ENCODE measurements at regions not wholly inside any gene's neighbourhood (a gene's known extent, or its start where the extent isn't known, plus 50 kb on each side); places are given as distances from the start of the nearest gene placed in this dataset.
"Not testable (repeated sequence)": the region's sequence is repeated elsewhere in the genome, so short reads cannot be mapped to it uniquely, and the experiment has no call there.

DNA sequence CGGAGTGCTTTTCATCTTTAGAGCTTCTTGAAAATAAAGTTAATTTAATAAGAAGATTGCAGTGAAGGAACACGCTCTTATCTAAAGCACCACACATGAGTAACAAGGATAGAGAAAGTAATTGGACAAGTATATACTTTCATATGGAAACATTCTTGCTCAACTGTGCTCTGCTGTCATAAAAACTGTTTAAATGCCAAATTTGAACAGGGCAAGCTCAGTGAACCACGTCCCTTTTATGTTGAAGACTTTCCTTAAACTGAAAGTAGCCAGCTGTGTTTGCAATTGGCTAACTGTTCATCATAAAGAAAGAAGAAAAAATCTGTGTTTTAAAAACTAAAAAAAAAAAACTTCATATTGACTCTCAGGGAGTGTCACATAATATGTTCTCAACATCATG lies 1610.7 kb upstream of the C9orf72 start:
- Histone ChIP-seq H3K36me3 (ENCODE audit: control insufficient read depth, low read length) (no peaks in the 10 kb centered on the region), H3K9me2 (replicated peaks; ENCODE audit: control insufficient read depth, low read length) (no peaks in the 10 kb centered on the region), H3K4me3 (ENCODE audit: low read length) (no peak overlapping the region), H3K9me3 (ENCODE audit: control insufficient read depth, insufficient read depth, low read length) (no peaks in the 10 kb centered on the region), H3K27me3 (ENCODE audit: control insufficient read depth, low read length) (no peaks in the 10 kb centered on the region), H3K79me2 (ENCODE audit: control insufficient read depth, low read length) (no peaks in the 10 kb centered on the region), H3F3A (ENCODE audit: control insufficient read depth, insufficient read depth) (no peaks in the 10 kb centered on the region), H4K20me1 (ENCODE audit: control insufficient read depth, insufficient read depth, low read depth, low read length) (no peaks in the 10 kb centered on the region), H3K27ac (ENCODE audit: low read depth, low read length) (no peak overlapping the region), H3K4me2 (ENCODE audit: low read length) (no peak overlapping the region), H3K4me1 (ENCODE audit: control insufficient read depth, low read length) (no peaks in the 10 kb centered on the region)
- TF ChIP-seq, protein P1, sequence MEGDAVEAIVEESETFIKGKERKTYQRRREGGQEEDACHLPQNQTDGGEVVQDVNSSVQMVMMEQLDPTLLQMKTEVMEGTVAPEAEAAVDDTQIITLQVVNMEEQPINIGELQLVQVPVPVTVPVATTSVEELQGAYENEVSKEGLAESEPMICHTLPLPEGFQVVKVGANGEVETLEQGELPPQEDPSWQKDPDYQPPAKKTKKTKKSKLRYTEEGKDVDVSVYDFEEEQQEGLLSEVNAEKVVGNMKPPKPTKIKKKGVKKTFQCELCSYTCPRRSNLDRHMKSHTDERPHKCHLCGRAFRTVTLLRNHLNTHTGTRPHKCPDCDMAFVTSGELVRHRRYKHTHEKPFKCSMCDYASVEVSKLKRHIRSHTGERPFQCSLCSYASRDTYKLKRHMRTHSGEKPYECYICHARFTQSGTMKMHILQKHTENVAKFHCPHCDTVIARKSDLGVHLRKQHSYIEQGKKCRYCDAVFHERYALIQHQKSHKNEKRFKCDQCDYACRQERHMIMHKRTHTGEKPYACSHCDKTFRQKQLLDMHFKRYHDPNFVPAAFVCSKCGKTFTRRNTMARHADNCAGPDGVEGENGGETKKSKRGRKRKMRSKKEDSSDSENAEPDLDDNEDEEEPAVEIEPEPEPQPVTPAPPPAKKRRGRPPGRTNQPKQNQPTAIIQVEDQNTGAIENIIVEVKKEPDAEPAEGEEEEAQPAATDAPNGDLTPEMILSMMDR (IDR thresholded peaks at IDR 0.05; ENCODE audit: low read depth, low read length, poor library complexity, severe bottlenecking) = no peak
- no peak for TF ChIP-seq EZH2phosphoT487 (IDR thresholded peaks at IDR 0.05; ENCODE audit: borderline replicate concordance, low read length)

DNA sequence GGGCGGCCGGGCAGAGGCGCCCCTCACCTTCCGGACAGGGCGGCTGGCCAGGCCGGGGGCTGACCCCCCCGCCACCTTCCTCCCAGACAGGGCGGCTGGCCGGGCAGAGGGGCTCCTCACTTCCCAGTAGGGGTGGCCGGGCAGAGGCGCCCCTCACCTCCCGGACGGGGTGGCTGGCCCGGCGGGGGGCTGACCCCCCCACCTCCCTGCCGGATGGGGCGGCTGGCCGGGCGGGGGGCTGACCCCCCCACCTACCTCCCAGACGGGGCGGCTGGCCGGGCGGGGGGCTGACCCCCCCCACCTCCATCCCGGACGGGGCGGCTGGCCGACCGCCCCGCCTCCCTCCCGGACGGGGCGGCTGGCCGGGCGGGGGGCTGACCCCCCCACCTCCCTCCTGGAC lies 1615.5 kb upstream of the C9orf72 start:
- not testable (repeated sequence) for H3K4me1 ChIP-seq (ENCODE audit: control insufficient read depth, low read length); H3F3A ChIP-seq (ENCODE audit: control insufficient read depth, insufficient read depth); H3K9me3 ChIP-seq (ENCODE audit: control insufficient read depth, insufficient read depth, low read length); H4K20me1 ChIP-seq (ENCODE audit: control insufficient read depth, insufficient read depth, low read depth, low read length); H3K4me3 ChIP-seq (ENCODE audit: low read length); H3K9me2 ChIP-seq (replicated peaks; ENCODE audit: control insufficient read depth, low read length); H3K36me3 ChIP-seq (ENCODE audit: control insufficient read depth, low read length); H3K27ac ChIP-seq (ENCODE audit: low read depth, low read length); H3K27me3 ChIP-seq (ENCODE audit: control insufficient read depth, low read length); H3K79me2 ChIP-seq (ENCODE audit: control insufficient read depth, low read length); H3K4me2 ChIP-seq (ENCODE audit: low read length)

DNA sequence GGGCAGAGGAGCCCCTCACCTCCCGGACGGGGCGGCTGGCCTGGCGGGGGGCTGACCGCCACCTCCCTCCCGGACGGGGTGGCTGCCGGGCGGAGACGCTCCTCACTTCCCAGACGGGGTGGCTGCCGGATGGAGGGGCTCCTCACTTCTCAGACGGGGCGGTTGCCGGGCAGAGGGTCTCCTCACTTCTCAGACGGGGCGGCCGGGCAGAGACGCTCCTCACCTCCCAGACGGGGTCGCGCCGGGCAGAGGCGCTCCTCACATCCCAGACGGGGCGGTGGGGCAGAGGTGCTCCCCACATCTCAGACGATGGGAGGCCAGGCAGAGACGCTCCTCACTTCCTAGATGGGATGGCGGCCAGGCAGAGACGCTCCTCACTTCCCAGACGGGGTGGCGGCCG lies 1615.9 kb upstream of the C9orf72 start:
- not testable (repeated sequence) for H3K4me1 ChIP-seq (ENCODE audit: control insufficient read depth, low read length); H3K4me3 ChIP-seq (ENCODE audit: low read length); H3F3A ChIP-seq (ENCODE audit: control insufficient read depth, insufficient read depth); H3K4me2 ChIP-seq (ENCODE audit: low read length); H4K20me1 ChIP-seq (ENCODE audit: control insufficient read depth, insufficient read depth, low read depth, low read length); H3K79me2 ChIP-seq (ENCODE audit: control insufficient read depth, low read length); H3K9me3 ChIP-seq (ENCODE audit: control insufficient read depth, insufficient read depth, low read length); H3K36me3 ChIP-seq (ENCODE audit: control insufficient read depth, low read length); H3K27me3 ChIP-seq (ENCODE audit: control insufficient read depth, low read length); H3K9me2 ChIP-seq (replicated peaks; ENCODE audit: control insufficient read depth, low read length); H3K27ac ChIP-seq (ENCODE audit: low read depth, low read length)

DNA sequence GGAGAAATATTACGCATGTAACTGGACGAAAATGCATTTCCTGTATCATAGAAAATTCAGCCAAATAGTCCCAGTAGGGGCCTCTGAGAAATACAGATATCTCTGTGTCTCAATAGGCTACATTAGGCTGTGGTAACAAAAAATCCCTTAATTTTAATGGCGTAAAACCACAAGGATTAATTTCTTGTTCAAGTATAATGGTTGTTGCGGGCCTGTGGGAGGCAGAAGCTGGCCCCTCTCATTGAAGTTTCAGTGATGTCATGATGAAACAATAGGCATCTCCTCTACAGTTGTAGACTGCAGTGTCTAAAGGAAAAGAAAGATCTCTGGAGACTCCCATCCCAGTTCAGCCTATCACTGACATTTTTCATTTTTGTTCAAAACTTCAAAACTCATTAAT lies 1625.6 kb upstream of the C9orf72 start:
- TF ChIP-seq, protein P1 (IDR thresholded peaks at IDR 0.05; ENCODE audit: low read depth, low read length, poor library complexity, severe bottlenecking) = no peak
- TF ChIP-seq EZH2phosphoT487 (IDR thresholded peaks at IDR 0.05; ENCODE audit: borderline replicate concordance, low read length) = no peak
- Histone ChIP-seq H3K27ac (ENCODE audit: low read depth, low read length) (no peak overlapping the region), H3K4me3 (ENCODE audit: low read length) (no peak overlapping the region), H3K79me2 (ENCODE audit: control insufficient read depth, low read length) (no peaks in the 10 kb centered on the region), H3F3A (ENCODE audit: control insufficient read depth, insufficient read depth) (no peaks in the 10 kb centered on the region), H3K4me2 (ENCODE audit: low read length) (no peak overlapping the region), H4K20me1 (ENCODE audit: control insufficient read depth, insufficient read depth, low read depth, low read length) (no peaks in the 10 kb centered on the region), H3K9me3 (ENCODE audit: control insufficient read depth, insufficient read depth, low read length) (no peaks in the 10 kb centered on the region), H3K36me3 (ENCODE audit: control insufficient read depth, low read length) (no peaks in the 10 kb centered on the region), H3K27me3 (ENCODE audit: control insufficient read depth, low read length) (no peaks in the 10 kb centered on the region), H3K9me2 (replicated peaks; ENCODE audit: control insufficient read depth, low read length) (no peaks in the 10 kb centered on the region), H3K4me1 (ENCODE audit: control insufficient read depth, low read length) (no peaks in the 10 kb centered on the region)

All from DOHH2 (cell line).